ENCODE measurements at regions not wholly inside any gene's neighbourhood (a gene's known extent, or its start where the extent isn't known, plus 50 kb on each side); places are given as distances from the start of the nearest gene placed in this dataset.

- Histone ChIP-seq H3K4me1 (no peaks in the 10 kb centered on the region), H3K27me3 (no peaks in the 10 kb centered on the region), H3K9me3 (no peaks in the 10 kb centered on the region), H3K4me3 (no peak overlapping the region), H3K27ac (no peak overlapping the region), H3K36me3 (ENCODE audit: low read depth, missing control alignments) (no peaks in the 10 kb centered on the region)
- 52 to 56% methylated on average over 5 of the region's 5 CpGs for WGBS, 2 donors
- DNase-seq, result no peak
- TF ChIP-seq POLR2A (IDR thresholded peaks at IDR 0.05), result no peak
- TF ChIP-seq CTCF (IDR thresholded peaks at IDR 0.05), result no peak
- intact Hi-C loops (cut with DNase I; ENCODE audit: low total_unique reads), result no loop called here
These were observed 1477.2 kb upstream of the TENM3 start for GRCh38 chr4:180766045-180766444.

- Histone ChIP-seq H3K4me3 (no peak overlapping the region), H3K27ac (no peak overlapping the region), H3K27me3 (no peaks in the 10 kb centered on the region), H3K36me3 (ENCODE audit: low read depth, missing control alignments) (no peaks in the 10 kb centered on the region), H3K4me1 (no peaks in the 10 kb centered on the region), H3K9me3 (no peaks in the 10 kb centered on the region)
- DNase-seq, result no peak
- no peak for TF ChIP-seq CTCF (IDR thresholded peaks at IDR 0.05)
- no peak for TF ChIP-seq POLR2A (IDR thresholded peaks at IDR 0.05)
- intact Hi-C loops (cut with DNase I; ENCODE audit: low total_unique reads), result no loop called here
- WGBS, 2 donors, result 65 to 73% methylated on average over 9 of the region's 9 CpGs
These were observed 1476.1 kb upstream of the TENM3 start for GRCh38 chr4:180766944-180767729.

- WGBS, 2 donors, result 88 to 91% methylated on average over 3 of the region's 3 CpGs
- intact Hi-C loops (cut with DNase I; ENCODE audit: low total_unique reads), result no loop called here
- no peaks in the 10 kb centered on the region for H3K36me3 ChIP-seq (ENCODE audit: low read depth, missing control alignments)
- no peaks in the 10 kb centered on the region for H3K4me1 ChIP-seq
- no peak for DNase-seq
- no peaks in the 10 kb centered on the region for H3K27me3 ChIP-seq
- no peak overlapping the region for H3K4me3 ChIP-seq
- no peak overlapping the region for H3K27ac ChIP-seq
- TF ChIP-seq POLR2A (IDR thresholded peaks at IDR 0.05) (no peak), CTCF (IDR thresholded peaks at IDR 0.05) (no peak)
- H3K9me3 ChIP-seq, result no peaks in the 10 kb centered on the region
These were observed 1474.6 kb upstream of the TENM3 start for GRCh38 chr4:180768610-180769009.

GRCh38 chr4:180769791-180770190 is 1473.4 kb upstream of the TENM3 start:
- TF ChIP-seq POLR2A (IDR thresholded peaks at IDR 0.05), result no peak
- TF ChIP-seq CTCF (IDR thresholded peaks at IDR 0.05), result no peak
- Histone ChIP-seq H3K27ac (no peak overlapping the region), H3K9me3 (no peaks in the 10 kb centered on the region), H3K36me3 (ENCODE audit: low read depth, missing control alignments) (no peaks in the 10 kb centered on the region), H3K27me3 (no peaks in the 10 kb centered on the region), H3K4me3 (no peak overlapping the region), H3K4me1 (no peaks in the 10 kb centered on the region)
- no peak for DNase-seq
- intact Hi-C loops (cut with DNase I; ENCODE audit: low total_unique reads), result no loop called here
- WGBS, 2 donors, result 84 to 91% methylated on average over 3 of the region's 3 CpGs

- intact Hi-C loops (cut with DNase I; ENCODE audit: low total_unique reads), result no loop called here
- H3K27me3 ChIP-seq, result no peaks in the 10 kb centered on the region
- H3K27ac ChIP-seq, result no peak overlapping the region
- 85 to 95% methylated on average over 2 of the region's 2 CpGs for WGBS, 2 donors
- no peak overlapping the region for H3K4me3 ChIP-seq
- TF ChIP-seq CTCF (IDR thresholded peaks at IDR 0.05) (no peak), POLR2A (IDR thresholded peaks at IDR 0.05) (no peak)
- no peaks in the 10 kb centered on the region for H3K4me1 ChIP-seq
- no peaks in the 10 kb centered on the region for H3K36me3 ChIP-seq (ENCODE audit: low read depth, missing control alignments)
- no peaks in the 10 kb centered on the region for H3K9me3 ChIP-seq
- DNase-seq, result no peak
These were observed 1472.9 kb upstream of the TENM3 start for GRCh38 chr4:180770265-180770664.
